Stimulated activated CD8-positive, alpha-beta memory T cell treated with anti-CD3 and anti-CD28 coated beads, Interleukin-12 subunit alpha, Interleukin-12 subunit beta, amount 100 ng/mL, for 24 hours (primary cell): ENCODE measurements at regions not wholly inside any gene's neighbourhood (a gene's known extent, or its start where the extent isn't known, plus 50 kb on each side); places are given as distances from the start of the nearest gene placed in this dataset.
"Not testable (repeated sequence)": the region's sequence is repeated elsewhere in the genome, so short reads cannot be mapped to it uniquely, and the experiment has no call there.

ENCODE experiments used
- DNase-seq: peaks from one replicate; pipeline ENCODE4 v3.0.0-alpha.2; 2020; ENCODE audit errors: extremely low read depth

- no peak for DNase-seq
Measured at GRCh38 chr5:153237671-153238332, 252.7 kb upstream of the GRIA1 start.

- DNase-seq, result no peak
Measured at GRCh38 chr5:153257381-153257780, 233.1 kb upstream of the GRIA1 start.

GRCh38 chr5:153258469-153258868 lies 232.0 kb upstream of the GRIA1 start:
- no peak for DNase-seq

GRCh38 chr5:153267506-153267905 lies 223.0 kb upstream of the GRIA1 start:
- no peak for DNase-seq

GRCh38 chr5:153275695-153276094 lies 214.8 kb upstream of the GRIA1 start:
- no peak for DNase-seq

GRCh38 chr5:153276151-153276550 lies 214.3 kb upstream of the GRIA1 start:
- no peak for DNase-seq

- DNase-seq, result not testable (repeated sequence)
Measured at GRCh38 chr5:153296251-153296844, 194.1 kb upstream of the GRIA1 start.

- no peak for DNase-seq
Measured at GRCh38 chr5:153299891-153300290, 190.6 kb upstream of the GRIA1 start.

GRCh38 chr5:153308282-153308681 lies 182.2 kb upstream of the GRIA1 start:
- no peak for DNase-seq

- DNase-seq, result no peak
Measured at GRCh38 chr5:153318556-153318955, 171.9 kb upstream of the GRIA1 start.

GRCh38 chr5:153321478-153321877 lies 169.0 kb upstream of the GRIA1 start:
- DNase-seq, result no peak

GRCh38 chr5:153340139-153340538 lies 150.3 kb upstream of the GRIA1 start:
- no peak for DNase-seq

- DNase-seq, result no peak
Measured at GRCh38 chr5:153340738-153341137, 149.7 kb upstream of the GRIA1 start.

GRCh38 chr5:153342487-153342886 lies 148.0 kb upstream of the GRIA1 start:
- no peak for DNase-seq

- no peak for DNase-seq
Measured at GRCh38 chr5:153347611-153348010, 142.9 kb upstream of the GRIA1 start.

GRCh38 chr5:153350175-153350883 lies 140.1 kb upstream of the GRIA1 start:
- DNase-seq, result no peak

GRCh38 chr5:153352685-153353219 lies 137.7 kb upstream of the GRIA1 start:
- DNase-seq, result no peak

- no peak for DNase-seq
Measured at GRCh38 chr5:153357493-153358112, 132.9 kb upstream of the GRIA1 start.

GRCh38 chr5:153358315-153358976 lies 132.0 kb upstream of the GRIA1 start:
- DNase-seq, result no peak

- no peak for DNase-seq
Measured at GRCh38 chr5:153360860-153361259, 129.6 kb upstream of the GRIA1 start.

GRCh38 chr5:153361735-153362409 lies 128.6 kb upstream of the GRIA1 start:
- DNase-seq, result no peak
